ENCODE measurements at regions not wholly inside any gene's neighbourhood (a gene's known extent, or its start where the extent isn't known, plus 50 kb on each side); places are given as distances from the start of the nearest gene placed in this dataset.
"Not testable (repeated sequence)": the region's sequence is repeated elsewhere in the genome, so short reads cannot be mapped to it uniquely, and the experiment has no call there.

GRCh38 chr2:91768997-91769396 lies 3077.5 kb downstream of the RPIA start:
- H3K9me3 Mint-ChIP-seq; H3K4me1 Mint-ChIP-seq; DNase-seq; H3K36me3 Mint-ChIP-seq; H3K27ac Mint-ChIP-seq; ATAC-seq (ENCODE audit: low read depth in 2 of 2); H3K27me3 Mint-ChIP-seq; H3K4me3 Mint-ChIP-seq: not testable (repeated sequence)

DNA sequence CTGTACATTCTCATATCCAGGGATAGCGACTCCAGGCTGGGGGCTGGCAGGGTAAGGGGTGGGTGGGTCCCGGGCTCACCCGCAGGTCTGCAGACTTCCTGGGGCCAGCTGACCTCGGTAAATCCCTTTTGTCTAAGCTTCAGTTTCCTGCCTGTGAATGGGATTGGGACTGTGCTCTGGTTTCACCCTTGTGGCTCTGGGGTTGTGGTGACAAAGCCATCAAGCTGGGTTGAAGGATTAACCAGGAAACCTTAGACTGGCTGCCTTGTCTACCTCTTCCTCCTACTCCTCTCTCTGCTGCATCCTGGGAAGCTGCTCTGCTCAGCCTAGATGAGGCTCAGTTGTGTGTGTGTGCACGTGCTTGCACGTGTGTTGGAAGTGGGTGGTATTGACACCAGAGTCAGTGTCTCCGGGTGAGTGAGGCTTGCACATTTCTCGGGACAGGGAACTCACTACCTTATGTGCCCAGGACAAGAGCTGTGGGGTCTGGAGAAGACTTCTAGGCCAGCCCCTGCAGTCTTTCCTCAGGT lies 3078.6 kb downstream of the RPIA start:
- H3K27me3 Mint-ChIP-seq; H3K36me3 Mint-ChIP-seq; H3K9me3 Mint-ChIP-seq; ATAC-seq (ENCODE audit: low read depth in 2 of 2); DNase-seq; H3K4me3 Mint-ChIP-seq; H3K4me1 Mint-ChIP-seq; H3K27ac Mint-ChIP-seq: not testable (repeated sequence)

DNA sequence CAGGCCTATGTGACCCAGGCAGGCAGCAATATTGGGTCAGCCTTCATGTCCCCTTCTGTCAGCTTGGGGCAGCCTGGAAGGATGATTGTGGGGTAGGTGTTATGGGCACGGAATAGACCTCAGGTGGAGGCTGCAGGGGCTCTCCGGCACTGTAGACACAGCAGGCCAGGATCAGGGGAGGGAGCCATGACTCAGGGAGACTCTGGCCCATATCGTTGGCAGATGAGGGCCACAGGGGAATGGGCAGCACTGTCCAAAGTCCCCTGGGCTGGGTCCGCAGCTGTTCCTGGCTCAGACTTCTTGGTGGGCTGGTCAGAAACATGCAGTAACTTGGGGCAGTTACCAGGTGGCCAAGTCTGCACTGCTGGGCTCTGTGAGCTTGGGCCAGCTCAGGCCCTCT lies 3080.1 kb downstream of the RPIA start:
- not testable (repeated sequence) for DNase-seq; H3K4me1 Mint-ChIP-seq; H3K9me3 Mint-ChIP-seq; ATAC-seq (ENCODE audit: low read depth in 2 of 2); H3K36me3 Mint-ChIP-seq; H3K27ac Mint-ChIP-seq; H3K27me3 Mint-ChIP-seq; H3K4me3 Mint-ChIP-seq

DNA sequence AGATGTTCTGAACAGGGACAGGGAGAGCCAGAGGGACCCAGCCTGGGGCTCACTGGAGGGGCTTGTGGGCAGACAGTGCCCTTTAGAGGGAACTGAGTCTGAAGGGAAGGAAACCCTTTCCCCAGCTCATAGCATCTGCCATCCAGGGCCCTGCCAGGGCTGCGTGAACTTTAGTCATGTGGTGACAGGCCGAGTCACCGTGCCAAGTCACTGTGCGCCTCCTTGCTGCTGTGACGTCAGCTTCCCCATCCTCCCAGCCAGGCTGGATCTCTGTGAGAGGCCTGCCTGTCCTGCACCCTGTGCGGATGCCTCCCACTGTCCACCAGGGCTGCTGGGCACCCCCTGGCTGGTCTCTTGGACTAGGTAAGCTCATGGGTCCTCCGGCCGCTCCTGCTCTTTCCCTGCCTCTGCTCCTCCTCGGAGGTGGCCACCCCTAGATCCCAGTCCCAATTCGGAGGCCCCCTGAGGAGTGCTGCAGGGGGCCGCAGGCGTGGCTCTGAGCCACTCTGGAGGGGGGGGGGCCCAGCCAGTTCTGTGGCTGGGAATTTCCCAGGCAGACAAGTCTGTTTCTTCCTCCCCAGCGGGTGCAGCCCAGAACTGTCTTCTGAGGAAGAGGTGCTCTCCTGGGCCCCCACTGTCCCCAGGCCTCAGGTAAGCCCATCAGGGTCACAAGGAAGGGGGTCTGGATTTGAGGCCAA lies 3080.9 kb downstream of the RPIA start:
- ATAC-seq (ENCODE audit: low read depth in 2 of 2): not testable (repeated sequence)

DNA sequence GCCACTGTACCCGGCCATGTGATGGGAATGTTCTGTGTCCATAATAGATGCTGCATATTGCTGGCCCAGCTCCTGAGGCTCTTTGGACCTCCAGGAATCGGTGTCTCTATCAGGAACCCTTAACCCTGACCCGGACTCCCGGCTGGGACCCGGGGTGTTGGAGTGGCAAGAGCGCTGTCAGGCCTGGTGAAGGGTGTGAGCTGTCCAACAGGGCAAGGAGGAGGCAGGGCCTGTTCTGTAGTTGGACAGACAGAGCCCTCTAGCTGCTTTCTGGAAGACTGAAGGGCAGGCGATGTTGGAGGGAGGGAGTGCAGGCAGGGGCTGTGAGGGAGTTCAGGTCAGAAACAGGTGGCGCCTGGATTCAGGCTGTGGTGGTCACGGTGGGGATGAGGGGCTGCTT lies 3082.3 kb downstream of the RPIA start:
- H3K27me3 Mint-ChIP-seq: peaks cover 0 to 16% (median 10%) of the 10 kb centered on the region in 3 donors
- not testable (repeated sequence) for H3K4me1 Mint-ChIP-seq; DNase-seq; H3K9me3 Mint-ChIP-seq; H3K36me3 Mint-ChIP-seq; H3K27ac Mint-ChIP-seq; H3K4me3 Mint-ChIP-seq; ATAC-seq (ENCODE audit: low read depth in 2 of 2)

More for the DNA sequence above, 3080.9 kb downstream of the RPIA start:
- peaks cover 0 to 10% (median 6%) of the 10 kb centered on the region in 3 donors for H3K27me3 Mint-ChIP-seq
- not testable (repeated sequence) for H3K4me1 Mint-ChIP-seq, H3K27ac Mint-ChIP-seq, H3K36me3 Mint-ChIP-seq, DNase-seq, H3K4me3 Mint-ChIP-seq, H3K9me3 Mint-ChIP-seq

- DNase-seq; H3K4me1 Mint-ChIP-seq; H3K9me3 Mint-ChIP-seq; ATAC-seq (ENCODE audit: low read depth in 2 of 2); H3K36me3 Mint-ChIP-seq; H3K4me3 Mint-ChIP-seq: not testable (repeated sequence)
- peak overlapping the region in 1 of 6 donors; percentile 41 for H3K27ac Mint-ChIP-seq
- peaks cover 0 to 16% (median 10%) of the 10 kb centered on the region in 3 donors for H3K27me3 Mint-ChIP-seq
Measured at GRCh38 chr2:91775193-91775592, 3083.7 kb downstream of the RPIA start.

GRCh38 chr2:91780324-91780723 lies 3088.9 kb downstream of the RPIA start:
- H3K36me3 Mint-ChIP-seq; DNase-seq; H3K27ac Mint-ChIP-seq; H3K4me1 Mint-ChIP-seq; ATAC-seq (ENCODE audit: low read depth in 2 of 2); H3K4me3 Mint-ChIP-seq: not testable (repeated sequence)
- H3K27me3 Mint-ChIP-seq: peaks cover 0 to 26% (median 10%) of the 10 kb centered on the region in 3 donors
- peaks cover 0 to 20% (median 7%) of the 10 kb centered on the region in 7 donors for H3K9me3 Mint-ChIP-seq

DNA sequence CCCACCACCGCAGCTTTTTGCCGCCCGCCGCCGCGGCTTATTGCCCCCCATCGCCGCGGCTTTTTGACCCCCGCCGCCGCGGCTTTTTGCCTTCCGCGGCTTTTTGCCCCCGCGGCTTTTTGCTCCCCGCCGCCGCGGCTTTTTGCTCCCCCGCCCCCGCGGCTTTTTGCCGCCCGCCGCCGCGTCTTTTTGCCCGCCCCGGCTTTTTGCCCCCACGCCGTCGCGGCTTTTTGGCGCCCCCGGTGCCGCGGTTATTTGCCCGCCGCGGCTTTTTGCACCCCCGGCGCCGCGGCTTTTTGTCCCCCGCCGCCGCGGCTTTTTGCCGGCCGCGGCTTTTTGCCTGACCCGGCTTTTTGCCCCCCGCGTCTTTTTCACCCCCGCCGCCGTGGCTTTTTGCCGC lies 3061.8 kb upstream of the TEKT4 start:
- not testable (repeated sequence) for H3K4me1 Mint-ChIP-seq; ATAC-seq (ENCODE audit: low read depth in 2 of 2); H3K9me3 Mint-ChIP-seq; H3K27ac Mint-ChIP-seq; H3K36me3 Mint-ChIP-seq; DNase-seq; H3K27me3 Mint-ChIP-seq; H3K4me3 Mint-ChIP-seq

GRCh38 chr2:91839904-91840868 lies 3031.0 kb upstream of the TEKT4 start:
- no peaks in the 10 kb centered on the region for H3K36me3 Mint-ChIP-seq
- peak overlapping the region in 4 of 8 donors; percentile 12 to 64 (median 31) for H3K4me3 Mint-ChIP-seq
- peaks cover 0 to 2% (median 0%) of the 10 kb centered on the region in 7 donors for H3K9me3 Mint-ChIP-seq

GRCh38 chr2:91842264-91842663 lies 3029.0 kb upstream of the TEKT4 start:
- ATAC-seq (ENCODE audit: low read depth in 2 of 2); H3K36me3 Mint-ChIP-seq; H3K4me3 Mint-ChIP-seq; DNase-seq; H3K27ac Mint-ChIP-seq; H3K4me1 Mint-ChIP-seq; H3K9me3 Mint-ChIP-seq: not testable (repeated sequence)
- peaks cover 14 to 50% (median 34%) of the 10 kb centered on the region in 3 donors for H3K27me3 Mint-ChIP-seq

More at GRCh38 chr2:91839904-91840868, 3031.0 kb upstream of the TEKT4 start:
- peak overlapping the region in 1 of 6 donors; percentile 90 for H3K27ac Mint-ChIP-seq
- ATAC-seq (ENCODE audit: low read depth in 2 of 2): no peak
- no peak for DNase-seq
- H3K27me3 Mint-ChIP-seq: peaks cover 14 to 41% (median 27%) of the 10 kb centered on the region in 3 donors
- H3K4me1 Mint-ChIP-seq: peaks cover 0 to 5% (median 0%) of the 10 kb centered on the region in 3 donors

- DNase-seq; H3K36me3 Mint-ChIP-seq; H3K27ac Mint-ChIP-seq; H3K4me1 Mint-ChIP-seq; H3K4me3 Mint-ChIP-seq; ATAC-seq (ENCODE audit: low read depth in 2 of 2); H3K9me3 Mint-ChIP-seq: not testable (repeated sequence)
- H3K27me3 Mint-ChIP-seq: peaks cover 14 to 56% (median 34%) of the 10 kb centered on the region in 3 donors
Measured at GRCh38 chr2:91842913-91843312, 3028.3 kb upstream of the TEKT4 start.

DNA sequence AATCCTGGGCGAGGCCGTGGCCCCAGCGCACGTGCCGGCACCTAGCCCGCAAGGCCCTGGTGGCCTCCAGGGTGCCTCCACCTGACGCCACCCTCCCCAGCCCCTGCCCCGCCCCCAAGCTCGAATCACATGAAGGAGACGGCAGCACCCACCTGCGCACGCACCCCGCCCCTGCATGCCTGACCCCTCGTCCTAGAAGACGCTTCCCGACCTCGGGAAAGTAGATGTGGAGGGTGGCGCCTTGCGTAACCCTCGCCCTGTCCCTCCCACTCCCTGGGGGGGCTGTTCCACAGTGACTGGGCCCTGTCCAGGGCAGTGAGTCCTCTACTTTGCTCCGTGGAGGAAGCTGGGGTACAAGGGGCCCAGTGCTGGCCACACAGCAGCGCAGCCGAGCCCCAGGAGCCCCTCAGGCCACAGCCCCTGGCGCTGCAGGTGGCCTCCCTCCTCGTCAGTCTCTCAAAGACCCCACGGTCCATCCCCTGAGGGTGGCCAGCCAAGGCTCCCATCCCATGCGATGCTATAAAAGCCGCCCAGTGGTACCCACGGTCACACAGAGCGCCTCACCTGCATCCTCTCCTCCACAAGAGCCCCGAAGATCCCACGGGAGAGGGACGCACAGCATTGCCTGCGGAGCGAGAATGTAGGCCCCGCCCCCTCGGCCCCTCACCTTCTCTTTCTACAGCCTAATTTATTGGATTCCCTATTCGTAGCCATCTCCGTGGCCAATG lies 3027.3 kb upstream of the TEKT4 start:
- not testable (repeated sequence) for ATAC-seq (ENCODE audit: low read depth in 2 of 2); DNase-seq; H3K9me3 Mint-ChIP-seq; H3K27ac Mint-ChIP-seq; H3K36me3 Mint-ChIP-seq; H3K4me3 Mint-ChIP-seq; H3K4me1 Mint-ChIP-seq
- peaks cover 14 to 56% (median 34%) of the 10 kb centered on the region in 3 donors for H3K27me3 Mint-ChIP-seq

DNA sequence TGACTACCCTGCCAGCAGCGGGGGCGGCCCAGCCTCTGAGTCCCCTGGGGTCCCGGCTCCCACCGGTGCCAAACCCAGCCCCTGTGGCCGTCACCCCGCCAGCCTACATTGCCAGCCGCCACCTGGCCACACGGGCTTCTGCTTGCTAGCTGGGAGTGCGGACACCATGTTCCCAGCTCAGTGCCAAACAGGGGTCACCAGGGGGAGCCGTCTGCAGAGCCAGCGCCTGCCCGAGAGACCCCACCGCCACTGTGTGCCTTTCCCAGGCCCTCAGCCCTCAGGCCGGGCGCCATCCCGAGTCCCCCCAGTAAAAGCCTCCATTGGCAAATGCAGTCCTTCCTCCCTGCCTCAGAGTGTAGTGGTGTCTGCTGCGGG lies 3026.8 kb upstream of the TEKT4 start:
- H3K4me1 Mint-ChIP-seq; H3K36me3 Mint-ChIP-seq; H3K9me3 Mint-ChIP-seq; H3K27ac Mint-ChIP-seq; ATAC-seq (ENCODE audit: low read depth in 2 of 2); DNase-seq: not testable (repeated sequence)
- Mint-ChIP-seq H3K27me3 (peaks cover 14 to 56% (median 34%) of the 10 kb centered on the region in 3 donors), H3K4me3 (peak overlapping the region in 1 of 8 donors; percentile 22)
